KMS-11 (cell line): ENCODE measurements at regions not wholly inside any gene's neighbourhood (a gene's known extent, or its start where the extent isn't known, plus 50 kb on each side); places are given as distances from the start of the nearest gene placed in this dataset.

ENCODE experiments used
- H2AFZ ChIP-seq: fragments of 200-600 bp; sonication (generic); 2 replicates; pipeline ENCODE4 v1.6.1; 2016; ENCODE audit warnings: antibody characterized with exemption, mixed run types, low read depth
- H3K27ac ChIP-seq: fragments of 200-600 bp; sonication (generic); 2 replicates; pipeline ENCODE4 v1.6.1; 2016; ENCODE audit warnings: mild to moderate bottlenecking, mixed run types
- H3K27me3 ChIP-seq: fragments of 200-600 bp; sonication (generic); 2 replicates; pipeline ENCODE4 v1.6.1; 2017; ENCODE audit warnings: mild to moderate bottlenecking, low read depth, mixed run types, moderate library complexity; ENCODE audit not compliant: insufficient read depth
- H3K36me3 ChIP-seq: fragments of 200-600 bp; sonication (generic); 2 replicates; pipeline ENCODE4 v1.6.1; 2017; ENCODE audit warnings: mild to moderate bottlenecking, mixed run types; ENCODE audit not compliant: insufficient read depth
- H3K4me1 ChIP-seq: fragments of 200-600 bp; sonication (generic); 2 replicates; pipeline ENCODE4 v1.6.1; 2016; ENCODE audit warnings: mild to moderate bottlenecking, low read depth, mixed run types; ENCODE audit not compliant: poor library complexity, severe bottlenecking
- H3K4me2 ChIP-seq: fragments of 200-600 bp; sonication (generic); 2 replicates; pipeline ENCODE4 v1.7.0; 2016; ENCODE audit warnings: mild to moderate bottlenecking, mixed run types
- H3K4me3 ChIP-seq: fragments of 200-600 bp; sonication (generic); IDR thresholded peaks from 2 replicates; pipeline ENCODE4 v1.6.1; 2017; ENCODE audit warnings: low read depth, low read length, mixed read lengths; ENCODE audit not compliant: insufficient read depth
- H3K79me2 ChIP-seq: fragments of 200-600 bp; sonication (generic); 2 replicates; pipeline ENCODE4 v1.6.1; 2016; ENCODE audit warnings: low read depth, mixed run types; ENCODE audit not compliant: insufficient read depth
- H3K9ac ChIP-seq: fragments of 200-600 bp; sonication (generic); 2 replicates; pipeline ENCODE4 v1.6.1; 2016; ENCODE audit warnings: mild to moderate bottlenecking, mixed run types
- H4K20me1 ChIP-seq: fragments of 200-600 bp; sonication (generic); 2 replicates; pipeline ENCODE4 v1.6.1; 2016; ENCODE audit warnings: mild to moderate bottlenecking, mixed run types; ENCODE audit not compliant: insufficient read depth
- CTCF ChIP-seq: fragments of 200-600 bp; sonication (generic); conservative IDR thresholded peaks from 2 replicates; pipeline ENCODE4 v1.6.1; 2017; ENCODE audit warnings: low read depth, mild to moderate bottlenecking, antibody characterized with exemption, low read length, moderate library complexity, mixed read lengths

GRCh38 chr2:149954981-149955600, 367.5 kb upstream of the MMADHC start:
- Histone ChIP-seq H3K27me3 (no peaks in the 10 kb centered on the region; the same call in 1 of the 2 replicates), H2AFZ (no peak overlapping the region), H3K4me1 (no peaks in the 10 kb centered on the region), H3K79me2 (no peaks in the 10 kb centered on the region), H3K4me2 (no peak overlapping the region), H3K9ac (no peak overlapping the region), H3K27ac (no peak overlapping the region), H4K20me1 (no peaks in the 10 kb centered on the region), H3K36me3 (no peaks in the 10 kb centered on the region), H3K4me3 (no peak overlapping the region)
- TF ChIP-seq CTCF = no peak

GRCh38 chr2:149953627-149954026, 366.1 kb upstream of the MMADHC start:
- Histone ChIP-seq H3K27me3 (no peaks in the 10 kb centered on the region; the same call in 1 of the 2 replicates), H3K36me3 (no peaks in the 10 kb centered on the region), H3K9ac (no peak overlapping the region), H4K20me1 (no peaks in the 10 kb centered on the region), H3K4me1 (no peaks in the 10 kb centered on the region), H2AFZ (no peak overlapping the region), H3K4me3 (no peak overlapping the region), H3K27ac (no peak overlapping the region), H3K79me2 (no peaks in the 10 kb centered on the region), H3K4me2 (no peak overlapping the region)
- no peak for TF ChIP-seq CTCF

- no peak overlapping the region for H3K9ac ChIP-seq
- H3K27me3 ChIP-seq = no peaks in the 10 kb centered on the region
- no peaks in the 10 kb centered on the region for H3K36me3 ChIP-seq
- H3K4me2 ChIP-seq = no peak overlapping the region
- H2AFZ ChIP-seq = no peak overlapping the region
- H3K4me1 ChIP-seq = no peaks in the 10 kb centered on the region
- no peak overlapping the region for H3K27ac ChIP-seq
- H3K79me2 ChIP-seq = no peaks in the 10 kb centered on the region
- H4K20me1 ChIP-seq = no peaks in the 10 kb centered on the region
- H3K4me3 ChIP-seq = no peak overlapping the region
- TF ChIP-seq CTCF = no peak
Measured at GRCh38 chr2:149931486-149931885, 343.9 kb upstream of the MMADHC start.

GRCh38 chr2:149928011-149928410, 340.4 kb upstream of the MMADHC start:
- Histone ChIP-seq H3K4me2 (no peak overlapping the region), H3K79me2 (no peaks in the 10 kb centered on the region), H4K20me1 (no peaks in the 10 kb centered on the region), H3K4me3 (no peak overlapping the region), H3K27me3 (no peaks in the 10 kb centered on the region), H3K4me1 (no peaks in the 10 kb centered on the region), H2AFZ (no peak overlapping the region), H3K9ac (no peak overlapping the region), H3K36me3 (no peaks in the 10 kb centered on the region), H3K27ac (no peak overlapping the region)
- no peak for TF ChIP-seq CTCF
